SK-N-SH treated with all-trans-retinoic acid at 6 μM for 48 hours (cell line): ENCODE measurements at regions not wholly inside any gene's neighbourhood (a gene's known extent, or its start where the extent isn't known, plus 50 kb on each side); places are given as distances from the start of the nearest gene placed in this dataset.
"Not testable (repeated sequence)": the region's sequence is repeated elsewhere in the genome, so short reads cannot be mapped to it uniquely, and the experiment has no call there.

ENCODE experiments used
- ATAC-seq: fragments of 200-7000 bp; cut with Tn5 transposase; 3 replicates; pipeline ENCODE4 v1.9.1; 2020; ENCODE audit warnings: mild to moderate bottlenecking, moderate library complexity
- ARNTL ChIP-seq: fragments of 450-650 bp; formaldehyde crosslinking; IDR thresholded peaks from 2 replicates; pipeline ENCODE4 v1.5.0; 2020; ENCODE audit warnings: low read depth, mild to moderate bottlenecking, moderate library complexity, borderline replicate concordance
- BACH2 ChIP-seq: fragments of 250-450 bp; sonication (Bioruptor Pico); IDR thresholded peaks from 2 replicates; pipeline ENCODE4 v1.9.0; 2021; ENCODE audit warnings: mild to moderate bottlenecking, borderline replicate concordance
- CSDC2 ChIP-seq: fragments of 250-450 bp; sonication (Bioruptor Pico); IDR thresholded peaks from 2 replicates; pipeline ENCODE4 v1.5.0; 2020; ENCODE audit warnings: mild to moderate bottlenecking, moderate library complexity
- ESRRG ChIP-seq: fragments of 250-450 bp; sonication (Bioruptor Pico); IDR thresholded peaks from 2 replicates; pipeline ENCODE4 v1.6.1; 2021; ENCODE audit warnings: mild to moderate bottlenecking
- ISL1 ChIP-seq: fragments of 250-450 bp; sonication (Bioruptor Pico); IDR thresholded peaks from 2 replicates; pipeline ENCODE4 v2.1.2; 2022; ENCODE audit warnings: mild to moderate bottlenecking, moderate library complexity
- OSR1 ChIP-seq: fragments of 250-450 bp; sonication (Bioruptor Pico); IDR thresholded peaks from 2 replicates; pipeline ENCODE4 v1.8.0; 2022; ENCODE audit warnings: moderate library complexity, mild to moderate bottlenecking, inconsistent platforms
- PPARA ChIP-seq: fragments of 250-450 bp; sonication (Bioruptor Pico); IDR thresholded peaks from 2 replicates; pipeline ENCODE4 v1.5.0; 2020; ENCODE audit warnings: mild to moderate bottlenecking, borderline replicate concordance
- RARB ChIP-seq: fragments of 250-450 bp; sonication (Bioruptor Pico); IDR thresholded peaks from 2 replicates; pipeline ENCODE4 v1.8.0; 2021; ENCODE audit warnings: mild to moderate bottlenecking, moderate library complexity
- SNAI2 ChIP-seq: fragments of 250-450 bp; sonication (Bioruptor Pico); IDR thresholded peaks from 2 replicates; pipeline ENCODE4 v1.5.0; 2020; ENCODE audit warnings: mild to moderate bottlenecking, moderate library complexity
- TCF4 ChIP-seq: fragments of 250-450 bp; sonication (Bioruptor Pico); IDR thresholded peaks from 2 replicates; pipeline ENCODE4 v1.8.0; 2021; ENCODE audit warnings: mild to moderate bottlenecking, moderate library complexity, borderline replicate concordance
- ZC3H10 ChIP-seq: fragments of 250-450 bp; sonication (Bioruptor Pico); IDR thresholded peaks from 2 replicates; pipeline ENCODE4 v1.5.1; 2021; ENCODE audit warnings: mild to moderate bottlenecking, moderate library complexity
- ZFP3 ChIP-seq: fragments of 250-450 bp; sonication (Bioruptor Pico); IDR thresholded peaks from 2 replicates; pipeline ENCODE4 v1.5.0; 2020; ENCODE audit warnings: mild to moderate bottlenecking, moderate library complexity
- ZFP30 ChIP-seq: fragments of 450-650 bp; formaldehyde crosslinking; IDR thresholded peaks from 2 replicates; pipeline ENCODE4 v1.5.0; 2022; ENCODE audit warnings: mild to moderate bottlenecking, moderate library complexity
- ZNF8 ChIP-seq: fragments of 450-650 bp; formaldehyde crosslinking; IDR thresholded peaks from 2 replicates; pipeline ENCODE4 v1.5.0; 2020; ENCODE audit warnings: mild to moderate bottlenecking, moderate library complexity
- TF ChIP-seq, protein P1 (sequence below): fragments of 250-450 bp; sonication (Bioruptor Pico); IDR thresholded peaks from 2 replicates; pipeline ENCODE4 v1.5.1; 2021; ENCODE audit warnings: mild to moderate bottlenecking, moderate library complexity
- TF ChIP-seq, protein P2 (sequence below): fragments of 250-450 bp; sonication (Bioruptor Pico); IDR thresholded peaks from 2 replicates; pipeline ENCODE4 v1.5.0; 2020; ENCODE audit warnings: mild to moderate bottlenecking, moderate library complexity
- TF ChIP-seq, protein P3 (sequence below): fragments of 250-450 bp; sonication (Bioruptor Pico); IDR thresholded peaks from 2 replicates; pipeline ENCODE4 v1.5.1; 2020; ENCODE audit warnings: low read depth, mild to moderate bottlenecking, moderate library complexity
- TF ChIP-seq, protein P4 (sequence below): fragments of 250-450 bp; sonication (Bioruptor Pico); IDR thresholded peaks from 2 replicates; pipeline ENCODE4 v1.8.0; 2021; ENCODE audit warnings: low read depth, mild to moderate bottlenecking, moderate library complexity, borderline replicate concordance

DNA sequence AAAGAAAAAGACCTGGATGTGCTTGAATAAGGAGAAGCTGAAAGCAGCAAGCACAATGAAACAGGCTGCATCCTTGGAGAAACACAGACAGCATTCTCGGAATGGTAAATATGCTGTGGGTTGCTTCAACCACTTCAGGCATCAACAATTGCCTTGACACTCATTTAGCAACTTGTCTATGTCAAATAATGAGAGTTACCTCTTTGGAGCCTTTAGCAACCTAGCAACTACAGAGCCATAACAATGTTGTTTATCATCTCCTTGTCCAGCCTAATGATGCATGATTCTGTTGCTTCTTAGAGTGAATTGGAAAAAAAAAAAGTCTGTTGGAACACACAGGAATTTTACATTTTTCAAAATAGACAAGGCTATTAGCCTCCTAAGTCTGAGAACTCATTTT lies 410.6 kb downstream of the PIK3C3 start:
- TF ChIP-seq, protein P1, sequence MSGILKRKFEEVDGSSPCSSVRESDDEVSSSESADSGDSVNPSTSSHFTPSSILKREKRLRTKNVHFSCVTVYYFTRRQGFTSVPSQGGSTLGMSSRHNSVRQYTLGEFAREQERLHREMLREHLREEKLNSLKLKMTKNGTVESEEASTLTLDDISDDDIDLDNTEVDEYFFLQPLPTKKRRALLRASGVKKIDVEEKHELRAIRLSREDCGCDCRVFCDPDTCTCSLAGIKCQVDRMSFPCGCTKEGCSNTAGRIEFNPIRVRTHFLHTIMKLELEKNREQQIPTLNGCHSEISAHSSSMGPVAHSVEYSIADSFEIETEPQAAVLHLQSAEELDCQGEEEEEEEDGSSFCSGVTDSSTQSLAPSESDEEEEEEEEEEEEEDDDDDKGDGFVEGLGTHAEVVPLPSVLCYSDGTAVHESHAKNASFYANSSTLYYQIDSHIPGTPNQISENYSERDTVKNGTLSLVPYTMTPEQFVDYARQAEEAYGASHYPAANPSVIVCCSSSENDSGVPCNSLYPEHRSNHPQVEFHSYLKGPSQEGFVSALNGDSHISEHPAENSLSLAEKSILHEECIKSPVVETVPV (CRISPR knock-in tag): no peak
- TF ChIP-seq ISL1 (CRISPR knock-in tag) (no peak), ZC3H10 (no peak), ESRRG (CRISPR knock-in tag) (no peak), BACH2 (CRISPR knock-in tag) (no peak)
- no peak for ATAC-seq

DNA sequence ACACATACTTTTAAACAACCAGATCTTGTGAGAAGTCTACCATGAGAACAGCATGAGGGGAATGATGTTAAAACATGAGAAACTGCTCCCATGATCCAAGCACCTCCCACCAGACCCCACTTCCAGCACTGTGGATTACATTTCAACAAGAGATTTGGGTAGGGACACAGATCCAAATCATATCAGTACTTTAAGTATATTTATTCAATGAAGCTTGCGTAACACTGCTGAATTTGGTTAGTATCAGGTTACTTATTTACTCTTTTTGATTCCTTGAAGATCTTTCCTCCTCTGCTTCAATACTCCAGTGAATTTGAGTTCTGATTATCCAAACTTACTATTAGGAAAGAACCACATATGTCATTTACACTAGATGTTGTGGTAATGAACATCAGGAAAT lies 418.6 kb downstream of the PIK3C3 start:
- no peak for ATAC-seq

DNA sequence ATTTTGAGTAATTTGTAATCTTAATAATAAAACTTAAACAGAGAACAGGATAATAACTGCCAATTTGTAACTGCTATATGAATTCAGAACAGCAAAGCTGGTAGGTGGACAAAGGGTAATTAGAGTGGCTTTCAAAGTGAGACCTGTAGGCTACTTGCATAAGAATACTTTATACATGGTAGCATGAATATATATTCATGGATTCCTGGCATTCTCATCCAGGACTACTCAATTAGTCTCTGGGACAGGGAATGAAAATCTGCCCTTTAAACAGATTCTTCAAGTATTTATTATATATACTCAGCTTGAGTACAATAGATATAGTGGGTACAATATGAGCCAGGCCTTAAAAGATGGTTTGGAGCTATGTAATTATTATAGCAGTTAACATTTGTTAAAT lies 419.9 kb downstream of the PIK3C3 start:
- no peak for ATAC-seq
- TF ChIP-seq ZNF8 (CRISPR knock-in tag) (no peak), CSDC2 (CRISPR knock-in tag) (no peak), PPARA (CRISPR knock-in tag) (no peak)
- TF ChIP-seq, all 23 proteins: peak for 0

More for the DNA sequence above, 418.6 kb downstream of the PIK3C3 start:
- no peak for TF ChIP-seq SNAI2 (CRISPR knock-in tag)

DNA sequence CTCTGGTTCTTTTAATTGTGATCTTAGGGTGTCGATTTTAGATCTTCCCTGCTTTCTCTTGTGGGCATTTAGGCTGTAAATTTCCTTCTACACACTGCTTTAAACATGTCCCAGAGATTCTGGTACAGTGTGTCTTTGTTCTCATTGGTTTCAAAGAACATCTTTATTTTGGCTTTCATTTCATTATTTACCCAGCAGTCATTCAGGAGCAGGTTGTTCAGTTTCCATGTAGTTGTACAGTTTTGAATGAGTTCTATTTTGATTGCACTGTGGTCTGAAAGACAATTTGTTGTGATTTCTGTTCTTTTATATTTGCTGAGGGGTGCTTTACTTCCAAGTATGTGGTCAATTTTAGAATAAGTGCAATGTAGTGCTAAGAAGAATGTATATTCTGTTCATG lies 423.8 kb downstream of the PIK3C3 start:
- ATAC-seq: not testable (repeated sequence)

DNA sequence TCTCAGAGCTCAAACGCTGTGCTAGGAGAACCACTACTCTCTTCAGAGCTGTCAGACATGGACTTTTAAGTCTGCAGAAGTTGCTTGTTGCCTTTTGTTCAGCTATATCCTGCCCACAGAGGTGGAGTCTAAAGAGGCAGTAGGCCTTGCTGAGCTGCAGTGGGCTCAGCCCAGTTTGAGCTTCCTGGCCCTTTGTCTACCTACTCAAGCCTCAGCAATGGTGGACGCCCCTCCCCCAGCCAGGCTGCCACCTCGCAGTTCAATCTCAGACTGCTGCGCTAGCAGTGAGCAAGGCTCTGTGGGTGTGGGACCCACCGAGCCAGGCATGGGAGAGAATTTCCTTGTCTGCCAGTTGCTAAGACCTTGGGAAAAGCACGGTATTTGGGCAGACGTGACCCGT lies 426.2 kb downstream of the PIK3C3 start:
- ATAC-seq: not testable (repeated sequence)

DNA sequence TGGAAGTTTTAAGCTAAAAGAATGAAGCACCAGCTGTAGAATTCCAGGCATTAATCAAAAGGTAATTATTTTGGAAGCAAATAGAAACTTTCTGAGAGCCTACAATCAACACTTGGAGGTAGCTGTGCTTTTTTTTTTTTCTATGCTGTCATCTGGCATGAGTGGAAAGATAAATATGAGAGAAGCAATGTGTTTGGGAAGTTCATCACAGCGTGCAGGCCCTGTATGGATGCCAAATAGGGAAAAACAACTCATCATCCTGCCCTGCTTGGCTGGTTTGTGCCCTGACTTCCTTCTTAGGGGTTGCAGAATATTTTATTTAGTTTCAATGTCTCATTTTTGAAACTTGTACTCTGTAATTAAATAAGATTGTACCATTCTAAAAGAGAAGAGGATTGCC lies 437.4 kb downstream of the PIK3C3 start:
- TF ChIP-seq ZFP3 (CRISPR knock-in tag) (no peak), TCF4 (CRISPR knock-in tag) (no peak), BACH2 (CRISPR knock-in tag) (no peak), RARB (CRISPR knock-in tag) (no peak), CSDC2 (CRISPR knock-in tag) (no peak), ARNTL (no peak), ZC3H10 (no peak), PPARA (CRISPR knock-in tag) (no peak)
- TF ChIP-seq, protein P2, sequence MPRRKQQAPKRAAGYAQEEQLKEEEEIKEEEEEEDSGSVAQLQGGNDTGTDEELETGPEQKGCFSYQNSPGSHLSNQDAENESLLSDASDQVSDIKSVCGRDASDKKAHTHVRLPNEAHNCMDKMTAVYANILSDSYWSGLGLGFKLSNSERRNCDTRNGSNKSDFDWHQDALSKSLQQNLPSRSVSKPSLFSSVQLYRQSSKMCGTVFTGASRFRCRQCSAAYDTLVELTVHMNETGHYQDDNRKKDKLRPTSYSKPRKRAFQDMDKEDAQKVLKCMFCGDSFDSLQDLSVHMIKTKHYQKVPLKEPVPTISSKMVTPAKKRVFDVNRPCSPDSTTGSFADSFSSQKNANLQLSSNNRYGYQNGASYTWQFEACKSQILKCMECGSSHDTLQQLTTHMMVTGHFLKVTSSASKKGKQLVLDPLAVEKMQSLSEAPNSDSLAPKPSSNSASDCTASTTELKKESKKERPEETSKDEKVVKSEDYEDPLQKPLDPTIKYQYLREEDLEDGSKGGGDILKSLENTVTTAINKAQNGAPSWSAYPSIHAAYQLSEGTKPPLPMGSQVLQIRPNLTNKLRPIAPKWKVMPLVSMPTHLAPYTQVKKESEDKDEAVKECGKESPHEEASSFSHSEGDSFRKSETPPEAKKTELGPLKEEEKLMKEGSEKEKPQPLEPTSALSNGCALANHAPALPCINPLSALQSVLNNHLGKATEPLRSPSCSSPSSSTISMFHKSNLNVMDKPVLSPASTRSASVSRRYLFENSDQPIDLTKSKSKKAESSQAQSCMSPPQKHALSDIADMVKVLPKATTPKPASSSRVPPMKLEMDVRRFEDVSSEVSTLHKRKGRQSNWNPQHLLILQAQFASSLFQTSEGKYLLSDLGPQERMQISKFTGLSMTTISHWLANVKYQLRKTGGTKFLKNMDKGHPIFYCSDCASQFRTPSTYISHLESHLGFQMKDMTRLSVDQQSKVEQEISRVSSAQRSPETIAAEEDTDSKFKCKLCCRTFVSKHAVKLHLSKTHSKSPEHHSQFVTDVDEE (CRISPR knock-in tag): no peak
- TF ChIP-seq, protein P3, sequence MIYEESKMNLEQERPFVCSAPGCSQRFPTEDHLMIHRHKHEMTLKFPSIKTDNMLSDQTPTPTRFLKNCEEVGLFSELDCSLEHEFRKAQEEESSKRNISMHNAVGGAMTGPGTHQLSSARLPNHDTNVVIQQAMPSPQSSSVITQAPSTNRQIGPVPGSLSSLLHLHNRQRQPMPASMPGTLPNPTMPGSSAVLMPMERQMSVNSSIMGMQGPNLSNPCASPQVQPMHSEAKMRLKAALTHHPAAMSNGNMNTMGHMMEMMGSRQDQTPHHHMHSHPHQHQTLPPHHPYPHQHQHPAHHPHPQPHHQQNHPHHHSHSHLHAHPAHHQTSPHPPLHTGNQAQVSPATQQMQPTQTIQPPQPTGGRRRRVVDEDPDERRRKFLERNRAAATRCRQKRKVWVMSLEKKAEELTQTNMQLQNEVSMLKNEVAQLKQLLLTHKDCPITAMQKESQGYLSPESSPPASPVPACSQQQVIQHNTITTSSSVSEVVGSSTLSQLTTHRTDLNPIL (CRISPR knock-in tag): no peak
- TF ChIP-seq, protein P4, sequence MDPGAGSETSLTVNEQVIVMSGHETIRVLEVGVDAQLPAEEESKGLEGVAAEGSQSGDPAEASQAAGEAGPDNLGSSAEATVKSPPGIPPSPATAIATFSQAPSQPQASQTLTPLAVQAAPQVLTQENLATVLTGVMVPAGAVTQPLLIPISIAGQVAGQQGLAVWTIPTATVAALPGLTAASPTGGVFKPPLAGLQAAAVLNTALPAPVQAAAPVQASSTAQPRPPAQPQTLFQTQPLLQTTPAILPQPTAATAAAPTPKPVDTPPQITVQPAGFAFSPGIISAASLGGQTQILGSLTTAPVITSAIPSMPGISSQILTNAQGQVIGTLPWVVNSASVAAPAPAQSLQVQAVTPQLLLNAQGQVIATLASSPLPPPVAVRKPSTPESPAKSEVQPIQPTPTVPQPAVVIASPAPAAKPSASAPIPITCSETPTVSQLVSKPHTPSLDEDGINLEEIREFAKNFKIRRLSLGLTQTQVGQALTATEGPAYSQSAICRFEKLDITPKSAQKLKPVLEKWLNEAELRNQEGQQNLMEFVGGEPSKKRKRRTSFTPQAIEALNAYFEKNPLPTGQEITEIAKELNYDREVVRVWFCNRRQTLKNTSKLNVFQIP (CRISPR knock-in tag): no peak
- no peak for ATAC-seq

DNA sequence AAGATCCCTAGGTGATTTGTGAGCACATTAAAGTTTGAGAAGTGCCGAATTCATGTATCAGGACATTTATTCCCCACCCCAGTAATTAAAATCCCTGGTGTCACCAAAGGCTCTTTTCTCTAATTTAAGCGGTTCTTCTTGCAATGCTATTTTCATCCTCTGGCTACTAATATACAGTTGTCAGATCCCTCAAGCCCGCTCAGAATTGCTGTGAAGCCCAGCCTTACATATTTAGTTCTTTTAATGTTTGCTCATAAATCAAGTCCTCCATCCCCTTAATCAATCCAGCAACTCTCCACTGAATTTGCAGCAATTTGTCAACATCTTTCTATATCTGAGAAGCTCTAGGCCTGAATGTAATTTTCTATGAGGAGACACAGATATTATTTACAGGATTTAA lies 437.9 kb downstream of the PIK3C3 start:
- ATAC-seq: no peak
- TF ChIP-seq SNAI2 (CRISPR knock-in tag): no peak
- no peak for TF ChIP-seq ZFP30 (CRISPR knock-in tag)
- TF ChIP-seq, protein P2 (CRISPR knock-in tag): no peak
- TF ChIP-seq OSR1 (CRISPR knock-in tag): no peak
